WTC11 (cell line): ENCODE measurements at regions not wholly inside any gene's neighbourhood (a gene's known extent, or its start where the extent isn't known, plus 50 kb on each side); places are given as distances from the start of the nearest gene placed in this dataset.

Experiments used
- CREB1 ChIP-seq: sonication (generic); formaldehyde crosslinking; IDR thresholded peaks from 2 replicates; pipeline ENCODE4 v1.8.0; 2023; ENCODE audit warnings: mild to moderate bottlenecking, missing genetic modification reagents
- HMGXB4 ChIP-seq: sonication (generic); formaldehyde crosslinking; IDR thresholded peaks from 2 replicates; pipeline ENCODE4 v1.8.1; 2023; ENCODE audit warnings: mild to moderate bottlenecking, moderate library complexity, missing genetic modification reagents
- NR1H2 ChIP-seq: sonication (generic); formaldehyde crosslinking; IDR thresholded peaks from 2 replicates; pipeline ENCODE4 v1.9.0; 2021; ENCODE audit warnings: mild to moderate bottlenecking, moderate library complexity, missing genetic modification reagents
- NR3C1 ChIP-seq: sonication (generic); formaldehyde crosslinking; conservative IDR thresholded peaks from 2 replicates; pipeline ENCODE4 v1.8.1; 2023; ENCODE audit warnings: low read depth, mild to moderate bottlenecking, missing genetic modification reagents
- OVOL2 ChIP-seq: fragments of 250-450 bp; sonication (Bioruptor Pico); IDR thresholded peaks from 2 replicates; pipeline ENCODE4 v1.9.0; 2021; ENCODE audit warnings: mild to moderate bottlenecking, borderline replicate concordance
- TF ChIP-seq, protein P1 (sequence below): sonication (generic); formaldehyde crosslinking; IDR thresholded peaks from 2 replicates; pipeline ENCODE4 v1.8.1; 2023; ENCODE audit warnings: mild to moderate bottlenecking, missing genetic modification reagents, moderate library complexity
- TF ChIP-seq, protein P2 (sequence below): fragments of 200-600 bp; IDR thresholded peaks from 2 replicates; pipeline ENCODE4 v1.8.0; 2022; ENCODE audit warnings: antibody characterized with exemption
- TF ChIP-seq, protein P3 (sequence below): sonication (generic); formaldehyde crosslinking; conservative IDR thresholded peaks from 2 replicates; pipeline ENCODE4 v1.8.1; 2022; ENCODE audit warnings: mild to moderate bottlenecking, missing genetic modification reagents

GRCh38 chr6:43993881-43994523, 133.2 kb downstream of the MRPL14 start:
- TF ChIP-seq OVOL2 (CRISPR knock-in tag) (no peak), CREB1 (no peak), NR1H2 (no peak), HMGXB4 (CRISPR knock-in tag) (no peak), NR3C1 (CRISPR knock-in tag) (no peak)
- TF ChIP-seq, protein P1, sequence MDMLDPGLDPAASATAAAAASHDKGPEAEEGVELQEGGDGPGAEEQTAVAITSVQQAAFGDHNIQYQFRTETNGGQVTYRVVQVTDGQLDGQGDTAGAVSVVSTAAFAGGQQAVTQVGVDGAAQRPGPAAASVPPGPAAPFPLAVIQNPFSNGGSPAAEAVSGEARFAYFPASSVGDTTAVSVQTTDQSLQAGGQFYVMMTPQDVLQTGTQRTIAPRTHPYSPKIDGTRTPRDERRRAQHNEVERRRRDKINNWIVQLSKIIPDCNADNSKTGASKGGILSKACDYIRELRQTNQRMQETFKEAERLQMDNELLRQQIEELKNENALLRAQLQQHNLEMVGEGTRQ (CRISPR knock-in tag), result no peak; the same call in 1 of the 2 replicates
- TF ChIP-seq, protein P2, sequence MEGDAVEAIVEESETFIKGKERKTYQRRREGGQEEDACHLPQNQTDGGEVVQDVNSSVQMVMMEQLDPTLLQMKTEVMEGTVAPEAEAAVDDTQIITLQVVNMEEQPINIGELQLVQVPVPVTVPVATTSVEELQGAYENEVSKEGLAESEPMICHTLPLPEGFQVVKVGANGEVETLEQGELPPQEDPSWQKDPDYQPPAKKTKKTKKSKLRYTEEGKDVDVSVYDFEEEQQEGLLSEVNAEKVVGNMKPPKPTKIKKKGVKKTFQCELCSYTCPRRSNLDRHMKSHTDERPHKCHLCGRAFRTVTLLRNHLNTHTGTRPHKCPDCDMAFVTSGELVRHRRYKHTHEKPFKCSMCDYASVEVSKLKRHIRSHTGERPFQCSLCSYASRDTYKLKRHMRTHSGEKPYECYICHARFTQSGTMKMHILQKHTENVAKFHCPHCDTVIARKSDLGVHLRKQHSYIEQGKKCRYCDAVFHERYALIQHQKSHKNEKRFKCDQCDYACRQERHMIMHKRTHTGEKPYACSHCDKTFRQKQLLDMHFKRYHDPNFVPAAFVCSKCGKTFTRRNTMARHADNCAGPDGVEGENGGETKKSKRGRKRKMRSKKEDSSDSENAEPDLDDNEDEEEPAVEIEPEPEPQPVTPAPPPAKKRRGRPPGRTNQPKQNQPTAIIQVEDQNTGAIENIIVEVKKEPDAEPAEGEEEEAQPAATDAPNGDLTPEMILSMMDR, result no peak
- TF ChIP-seq, protein P3, sequence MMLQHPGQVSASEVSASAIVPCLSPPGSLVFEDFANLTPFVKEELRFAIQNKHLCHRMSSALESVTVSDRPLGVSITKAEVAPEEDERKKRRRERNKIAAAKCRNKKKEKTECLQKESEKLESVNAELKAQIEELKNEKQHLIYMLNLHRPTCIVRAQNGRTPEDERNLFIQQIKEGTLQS (CRISPR knock-in tag), result no peak
